BJ (cell line): ENCODE measurements at regions not wholly inside any gene's neighbourhood (a gene's known extent, or its start where the extent isn't known, plus 50 kb on each side); places are given as distances from the start of the nearest gene placed in this dataset.
A peak's percentile ranks its signal among the peaks of the same experiment; 100 is the strongest.
"Not testable (repeated sequence)": the region's sequence is repeated elsewhere in the genome, so short reads cannot be mapped to it uniquely, and the experiment has no call there.

Experiments used
- CTCF ChIA-PET: fragments of 350-600 bp; formaldehyde crosslinking; extraction: SDS; loops from one replicate; lab custom pipeline; 2021; ENCODE audit warnings: antibody characterized with exemption, inconsistent platforms; lab: Yijun Ruan, JAX
- POLR2A ChIA-PET: fragments of 300-600 bp; sonication (Branson Sonifier 250); formaldehyde crosslinking; extraction: SDS; loops from one replicate; lab custom pipeline; 2021; ENCODE audit warnings: antibody characterized with exemption; lab: Charles Lee
- DNase-seq: peaks from one replicate; pipeline ENCODE4 v3.0.0-alpha.2; 2011; ENCODE audit warnings: low read depth
- H3K27me3 ChIP-seq: 2 replicates; pipeline ENCODE4 v1.6.0; 2011; ENCODE audit warnings: low read length; ENCODE audit not compliant: control insufficient read depth, insufficient read depth
- H3K36me3 ChIP-seq: 2 replicates; pipeline ENCODE4 v1.5.1; 2011; ENCODE audit warnings: low read length; ENCODE audit not compliant: control insufficient read depth, insufficient read depth
- H3K4me3 ChIP-seq: 2 replicates; pipeline ENCODE4 v1.5.1; 2011; ENCODE audit warnings: low read depth, mild to moderate bottlenecking, control low read depth, low read length
- CTCF ChIP-seq: IDR thresholded peaks from 2 replicates; pipeline ENCODE4 v1.5.1; 2011; ENCODE audit warnings: low read depth, mild to moderate bottlenecking, control low read depth, inconsistent platforms, low read length, moderate library complexity; ENCODE audit not compliant: insufficient read depth

GRCh38 chr2:236483102-236483501, 86.5 kb upstream of the ACKR3 start:
- DNase-seq: no peak
- TF ChIP-seq CTCF: no peak
- POLR2A ChIA-PET: no interaction called here
- Histone ChIP-seq H3K4me3 (no peak overlapping the region), H3K27me3 (no peaks in the 10 kb centered on the region), H3K36me3 (no peaks in the 10 kb centered on the region)
- CTCF ChIA-PET: no interaction called here

DNA sequence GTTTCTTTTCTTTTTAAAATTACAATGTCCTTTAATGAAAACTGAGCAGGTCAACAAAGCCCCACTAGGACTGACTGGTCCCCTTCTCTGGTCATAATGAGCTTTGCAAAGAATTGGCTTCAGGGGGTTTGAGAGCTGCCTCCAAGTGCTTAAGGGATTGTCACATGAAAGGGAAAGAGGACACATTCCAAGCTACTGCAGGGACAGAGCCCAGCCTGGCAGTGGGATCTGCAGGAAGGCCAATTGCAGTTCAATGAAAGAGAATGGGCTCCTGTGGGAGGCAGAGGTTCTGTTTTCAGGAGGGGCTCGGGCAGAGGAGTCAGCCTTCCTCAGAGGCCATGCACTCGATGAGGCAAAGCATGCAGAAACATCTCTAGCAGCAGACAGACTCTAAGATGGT, 84.1 kb upstream of the ACKR3 start:
- Histone ChIP-seq H3K4me3 (no peak overlapping the region), H3K27me3 (no peaks in the 10 kb centered on the region), H3K36me3 (no peaks in the 10 kb centered on the region)
- CTCF ChIA-PET: no interaction called here
- POLR2A ChIA-PET: no interaction called here
- TF ChIP-seq CTCF: no peak
- DNase-seq: no peak

DNA sequence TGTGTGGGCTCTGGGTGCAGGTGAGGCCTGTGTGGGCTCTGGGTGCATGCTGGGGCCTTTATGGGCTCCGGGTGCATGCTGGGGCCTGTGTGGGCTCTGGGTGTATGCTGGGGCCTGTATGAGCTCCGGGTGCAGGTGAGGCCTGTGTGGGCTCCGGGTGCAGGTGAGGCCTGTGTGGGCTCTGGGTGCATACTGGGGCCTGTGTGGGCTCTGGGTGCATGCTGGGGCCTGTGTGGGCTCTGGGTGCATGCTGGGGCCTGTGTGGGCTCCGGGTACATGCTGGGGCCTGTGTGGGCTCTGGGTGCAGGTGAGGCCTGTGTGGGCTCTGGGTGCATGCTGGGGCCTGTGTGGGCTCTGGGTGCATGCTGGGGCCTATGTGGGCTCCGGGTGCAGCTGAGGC, 80.5 kb upstream of the ACKR3 start:
- H3K4me3 ChIP-seq, H3K36me3 ChIP-seq, DNase-seq, POLR2A ChIA-PET, CTCF ChIA-PET, H3K27me3 ChIP-seq: not testable (repeated sequence)

DNA sequence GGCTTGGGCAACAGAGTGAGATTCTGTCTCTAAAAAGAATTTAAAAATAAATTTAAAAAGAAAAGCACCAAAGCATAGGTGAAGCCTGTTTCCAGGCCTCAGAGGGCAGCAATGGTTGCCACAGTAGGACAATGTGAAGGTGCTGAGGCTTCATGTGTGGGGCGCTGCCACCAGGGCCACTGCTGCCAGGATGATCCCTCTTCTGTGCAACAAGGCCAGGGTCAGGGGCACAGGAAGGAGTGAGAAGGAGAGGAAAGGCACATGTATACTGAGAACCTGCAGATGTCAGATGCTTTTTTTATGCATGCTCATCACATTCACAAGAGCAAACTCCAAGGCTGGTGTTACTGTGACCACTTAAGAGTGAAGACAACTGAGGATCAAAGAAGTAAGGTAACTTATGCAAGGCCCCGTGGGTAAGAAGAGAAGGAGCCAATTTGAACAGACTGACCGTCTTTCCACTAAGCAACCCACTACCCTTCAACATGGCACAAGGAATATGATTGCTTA, 79.7 kb upstream of the ACKR3 start:
- ChIA-PET POLR2A (no interaction called here), CTCF (no interaction called here)
- DNase-seq: no peak
- Histone ChIP-seq H3K36me3 (no peaks in the 10 kb centered on the region), H3K4me3 (no peak overlapping the region), H3K27me3 (no peaks in the 10 kb centered on the region)
- TF ChIP-seq CTCF: no peak

- ChIA-PET CTCF (interaction anchor here (0.6 kb wide), 1 partner anchor 101 kb away, joined by 3 read pairs; no protein-coding TSS in a partner anchor), POLR2A (interaction anchor here (0.7 kb wide), 1 partner anchor 24 kb away, joined by 3 read pairs; no protein-coding TSS in a partner anchor)
- no peak for DNase-seq
- Histone ChIP-seq H3K4me3 (no peak overlapping the region), H3K36me3 (no peaks in the 10 kb centered on the region), H3K27me3 (no peaks in the 10 kb centered on the region)
- no peak for TF ChIP-seq CTCF
Observed at GRCh38 chr2:236496340-236496739, 73.3 kb upstream of the ACKR3 start.

GRCh38 chr2:236498369-236498768, 71.3 kb upstream of the ACKR3 start:
- ChIA-PET CTCF (interaction anchor here (0.6 to 3.9 kb wide), 2 partner anchors 15 to 99 kb away, joined by 3 to 17 read pairs; no protein-coding TSS in a partner anchor), POLR2A (no interaction called here)
- no peaks in the 10 kb centered on the region for H3K27me3 ChIP-seq
- H3K36me3 ChIP-seq: no peaks in the 10 kb centered on the region
- H3K4me3 ChIP-seq: no peak overlapping the region
- DNase-seq: peak; percentile 35
- TF ChIP-seq CTCF: no peak
